ENCODE measurements at regions not wholly inside any gene's neighbourhood (a gene's known extent, or its start where the extent isn't known, plus 50 kb on each side); places are given as distances from the start of the nearest gene placed in this dataset.

- WGBS (ENCODE audit: extremely low coverage, insufficient coverage, insufficient read length) = no CpG with 5 or more reads among the region's 9 CpGs
- H3K9me3 ChIP-seq (ENCODE audit: insufficient read depth, low read depth, low read length) = peaks cover 3% of the 10 kb centered on the region
These were observed 138.3 kb downstream of the CDC5L start for GRCh38 chr6:44525761-44526351.

GRCh38 chr6:44527181-44527580 lies 139.7 kb downstream of the CDC5L start:
- no peaks in the 10 kb centered on the region for H3K36me3 ChIP-seq (ENCODE audit: control insufficient read depth in 1 of 2, insufficient read depth in 2 of 2, low read length in 2 of 2)
- H2BK120ac ChIP-seq (ENCODE audit: insufficient read depth, low read length, poor library complexity) = no peak overlapping the region
- H3K9ac ChIP-seq (ENCODE audit: low read length) = no peak overlapping the region
- no CpG with 5 or more reads among the region's 6 CpGs for WGBS (ENCODE audit: extremely low coverage, insufficient coverage, insufficient read length)
- H2BK5ac ChIP-seq (ENCODE audit: low read depth, low read length, poor library complexity) = no peak overlapping the region
- H3K23ac ChIP-seq (ENCODE audit: low read length) = no peak overlapping the region
- no peak overlapping the region for H3K18ac ChIP-seq (ENCODE audit: low read length)
- H2BK12ac ChIP-seq (ENCODE audit: low read length) = no peak overlapping the region
- H3K4ac ChIP-seq (ENCODE audit: low read depth, low read length) = no peak overlapping the region
- no peak overlapping the region for H4K8ac ChIP-seq (ENCODE audit: low read depth, low read length)
- H4K12ac ChIP-seq (ENCODE audit: low read depth, low read length) = no peak overlapping the region
- H3K79me1 ChIP-seq (ENCODE audit: low read length) = no peaks in the 10 kb centered on the region
- H3K4me3 ChIP-seq (ENCODE audit: low read depth, low read length) = no peak overlapping the region
- no peaks in the 10 kb centered on the region for H3K79me2 ChIP-seq (ENCODE audit: control insufficient read depth, insufficient read depth, low read length, poor library complexity)
- no peak overlapping the region for H3K27ac ChIP-seq (ENCODE audit: low read depth, low read length)
- no peak for DNase-seq
- H3K9me3 ChIP-seq (ENCODE audit: insufficient read depth, low read depth, low read length) = peaks cover 3% of the 10 kb centered on the region
- H3K14ac ChIP-seq (ENCODE audit: low read length) = no peak overlapping the region
- no peaks in the 10 kb centered on the region for H3K27me3 ChIP-seq (ENCODE audit: insufficient read depth, low read length)
- H2AK5ac ChIP-seq (ENCODE audit: low read length) = no peak overlapping the region
- H2AFZ ChIP-seq (ENCODE audit: insufficient read depth, low read length, poor library complexity) = no peak overlapping the region
- no peak overlapping the region for H3K4me2 ChIP-seq (ENCODE audit: low read length)
- no peak overlapping the region for H4K91ac ChIP-seq (ENCODE audit: low read depth, low read length)
- no peaks in the 10 kb centered on the region for H3K4me1 ChIP-seq (ENCODE audit: control insufficient read depth in 1 of 2, insufficient read depth in 2 of 2, low read length in 2 of 2)

More at GRCh38 chr6:44525761-44526351, 138.3 kb downstream of the CDC5L start:
- no peak overlapping the region for H3K9ac ChIP-seq (ENCODE audit: low read length)
- H2BK5ac ChIP-seq (ENCODE audit: low read depth, low read length, poor library complexity) = no peak overlapping the region
- no peak for DNase-seq
- no peak overlapping the region for H2BK120ac ChIP-seq (ENCODE audit: insufficient read depth, low read length, poor library complexity)
- H4K12ac ChIP-seq (ENCODE audit: low read depth, low read length) = no peak overlapping the region
- no peak overlapping the region for H4K8ac ChIP-seq (ENCODE audit: low read depth, low read length)
- H3K27ac ChIP-seq (ENCODE audit: low read depth, low read length) = no peak overlapping the region
- no peak overlapping the region for H3K14ac ChIP-seq (ENCODE audit: low read length)
- no peak overlapping the region for H4K91ac ChIP-seq (ENCODE audit: low read depth, low read length)
- no peak overlapping the region for H3K4me3 ChIP-seq (ENCODE audit: low read depth, low read length)
- no peak overlapping the region for H3K23ac ChIP-seq (ENCODE audit: low read length)
- H2AK5ac ChIP-seq (ENCODE audit: low read length) = no peak overlapping the region
- H3K36me3 ChIP-seq (ENCODE audit: control insufficient read depth in 1 of 2, insufficient read depth in 2 of 2, low read length in 2 of 2) = no peaks in the 10 kb centered on the region
- H2AFZ ChIP-seq (ENCODE audit: insufficient read depth, low read length, poor library complexity) = no peak overlapping the region
- no peak overlapping the region for H3K18ac ChIP-seq (ENCODE audit: low read length)
- H3K4me2 ChIP-seq (ENCODE audit: low read length) = no peak overlapping the region
- H3K27me3 ChIP-seq (ENCODE audit: insufficient read depth, low read length) = no peaks in the 10 kb centered on the region
- H3K4me1 ChIP-seq (ENCODE audit: control insufficient read depth in 1 of 2, insufficient read depth in 2 of 2, low read length in 2 of 2) = no peaks in the 10 kb centered on the region
- no peak overlapping the region for H3K4ac ChIP-seq (ENCODE audit: low read depth, low read length)
- no peaks in the 10 kb centered on the region for H3K79me1 ChIP-seq (ENCODE audit: low read length)
- no peaks in the 10 kb centered on the region for H3K79me2 ChIP-seq (ENCODE audit: control insufficient read depth, insufficient read depth, low read length, poor library complexity)
- no peak overlapping the region for H2BK12ac ChIP-seq (ENCODE audit: low read length)

- Histone ChIP-seq H3K79me1 (ENCODE audit: low read length) (no peaks in the 10 kb centered on the region), H2AFZ (ENCODE audit: insufficient read depth, low read length, poor library complexity) (no peak overlapping the region), H4K91ac (ENCODE audit: low read depth, low read length) (no peak overlapping the region), H4K12ac (ENCODE audit: low read depth, low read length) (no peak overlapping the region), H2BK12ac (ENCODE audit: low read length) (no peak overlapping the region), H3K27me3 (ENCODE audit: insufficient read depth, low read length) (no peaks in the 10 kb centered on the region), H3K4me2 (ENCODE audit: low read length) (no peak overlapping the region), H3K36me3 (ENCODE audit: control insufficient read depth in 1 of 2, insufficient read depth in 2 of 2, low read length in 2 of 2) (no peaks in the 10 kb centered on the region), H4K8ac (ENCODE audit: low read depth, low read length) (no peak overlapping the region), H2AK5ac (ENCODE audit: low read length) (no peak overlapping the region), H3K9me3 (ENCODE audit: insufficient read depth, low read depth, low read length) (peaks cover 3% of the 10 kb centered on the region), H3K4ac (ENCODE audit: low read depth, low read length) (no peak overlapping the region), H3K14ac (ENCODE audit: low read length) (no peak overlapping the region), H3K18ac (ENCODE audit: low read length) (no peak overlapping the region), H3K9ac (ENCODE audit: low read length) (no peak overlapping the region), H3K4me1 (ENCODE audit: control insufficient read depth in 1 of 2, insufficient read depth in 2 of 2, low read length in 2 of 2) (no peaks in the 10 kb centered on the region), H3K27ac (ENCODE audit: low read depth, low read length) (no peak overlapping the region), H3K23ac (ENCODE audit: low read length) (no peak overlapping the region), H3K4me3 (ENCODE audit: low read depth, low read length) (no peak overlapping the region), H2BK5ac (ENCODE audit: low read depth, low read length, poor library complexity) (no peak overlapping the region), H3K79me2 (ENCODE audit: control insufficient read depth, insufficient read depth, low read length, poor library complexity) (no peaks in the 10 kb centered on the region), H2BK120ac (ENCODE audit: insufficient read depth, low read length, poor library complexity) (no peak overlapping the region)
- WGBS (ENCODE audit: extremely low coverage, insufficient coverage, insufficient read length) = no CpG with 5 or more reads among the region's 14 CpGs
- DNase-seq = no peak
These were observed 140.3 kb downstream of the CDC5L start for GRCh38 chr6:44527583-44528369.

GRCh38 chr6:44528370-44528644 lies 140.8 kb downstream of the CDC5L start:
- Histone ChIP-seq H2AFZ (ENCODE audit: insufficient read depth, low read length, poor library complexity) (no peak overlapping the region), H3K79me1 (ENCODE audit: low read length) (no peaks in the 10 kb centered on the region), H4K12ac (ENCODE audit: low read depth, low read length) (no peak overlapping the region), H4K8ac (ENCODE audit: low read depth, low read length) (no peak overlapping the region), H3K14ac (ENCODE audit: low read length) (no peak overlapping the region), H2BK120ac (ENCODE audit: insufficient read depth, low read length, poor library complexity) (no peak overlapping the region), H3K23ac (ENCODE audit: low read length) (no peak overlapping the region), H3K18ac (ENCODE audit: low read length) (no peak overlapping the region), H3K79me2 (ENCODE audit: control insufficient read depth, insufficient read depth, low read length, poor library complexity) (no peaks in the 10 kb centered on the region), H2BK5ac (ENCODE audit: low read depth, low read length, poor library complexity) (no peak overlapping the region), H3K27ac (ENCODE audit: low read depth, low read length) (no peak overlapping the region), H2BK12ac (ENCODE audit: low read length) (no peak overlapping the region), H3K4me1 (ENCODE audit: control insufficient read depth in 1 of 2, insufficient read depth in 2 of 2, low read length in 2 of 2) (no peaks in the 10 kb centered on the region), H2AK5ac (ENCODE audit: low read length) (no peak overlapping the region), H3K27me3 (ENCODE audit: insufficient read depth, low read length) (no peaks in the 10 kb centered on the region), H3K9ac (ENCODE audit: low read length) (no peak overlapping the region), H4K91ac (ENCODE audit: low read depth, low read length) (no peak overlapping the region), H3K4ac (ENCODE audit: low read depth, low read length) (no peak overlapping the region), H3K9me3 (ENCODE audit: insufficient read depth, low read depth, low read length) (peaks cover 3% of the 10 kb centered on the region), H3K36me3 (ENCODE audit: control insufficient read depth in 1 of 2, insufficient read depth in 2 of 2, low read length in 2 of 2) (no peaks in the 10 kb centered on the region), H3K4me3 (ENCODE audit: low read depth, low read length) (no peak overlapping the region), H3K4me2 (ENCODE audit: low read length) (no peak overlapping the region)
- no CpG with 5 or more reads among the region's 5 CpGs for WGBS (ENCODE audit: extremely low coverage, insufficient coverage, insufficient read length)
- DNase-seq = no peak

All from trophoblast cell (in vitro differentiated cells and primary cell).